ENCODE measurements at regions not wholly inside any gene's neighbourhood (a gene's known extent, or its start where the extent isn't known, plus 50 kb on each side); places are given as distances from the start of the nearest gene placed in this dataset.

DNA sequence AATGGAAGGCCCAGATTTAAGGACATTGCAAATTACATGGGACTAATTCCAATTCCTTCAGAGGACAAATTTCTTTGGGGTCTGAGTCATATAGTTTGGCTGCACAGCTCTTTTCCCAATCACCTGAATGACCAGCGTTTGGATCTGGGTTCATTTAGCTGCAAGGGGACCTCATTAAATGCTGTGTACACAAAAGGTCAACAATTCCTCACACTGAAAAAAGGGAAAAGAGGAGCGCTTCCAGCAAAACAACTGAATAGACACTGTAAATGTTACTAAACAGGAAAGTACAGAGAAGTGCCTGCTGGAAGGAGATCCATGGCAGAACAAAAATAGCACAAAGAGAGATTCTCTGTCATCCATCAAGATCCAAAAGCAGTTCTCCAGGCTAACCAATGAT lies 356.0 kb upstream of the LMCD1 start:
- no peak for TF ChIP-seq CTCF (IDR thresholded peaks at IDR 0.05; ENCODE audit: insufficient read depth, low read length, severe bottlenecking)
- no peak for FAIRE-seq
- H3K36me3 ChIP-seq (ENCODE audit: control insufficient read depth, insufficient read depth, low read length), result no peaks in the 10 kb centered on the region
- no peak for DNase-seq (ENCODE audit: low read depth)
- H3K27me3 ChIP-seq (ENCODE audit: control insufficient read depth, insufficient read depth, low read length), result no peaks in the 10 kb centered on the region
- H3K4me3 ChIP-seq (ENCODE audit: low read depth, low read length), result no peak overlapping the region

- no peak overlapping the region for H3K4me3 ChIP-seq (ENCODE audit: low read depth, low read length)
- DNase-seq (ENCODE audit: low read depth) (no peak), FAIRE-seq (no peak)
- no peaks in the 10 kb centered on the region for H3K36me3 ChIP-seq (ENCODE audit: control insufficient read depth, insufficient read depth, low read length)
- no peak for TF ChIP-seq CTCF (IDR thresholded peaks at IDR 0.05; ENCODE audit: insufficient read depth, low read length, severe bottlenecking)
- H3K27me3 ChIP-seq (ENCODE audit: control insufficient read depth, insufficient read depth, low read length), result no peaks in the 10 kb centered on the region
These were observed 353.9 kb upstream of the LMCD1 start for GRCh38 chr3:8147711-8148110.

DNA sequence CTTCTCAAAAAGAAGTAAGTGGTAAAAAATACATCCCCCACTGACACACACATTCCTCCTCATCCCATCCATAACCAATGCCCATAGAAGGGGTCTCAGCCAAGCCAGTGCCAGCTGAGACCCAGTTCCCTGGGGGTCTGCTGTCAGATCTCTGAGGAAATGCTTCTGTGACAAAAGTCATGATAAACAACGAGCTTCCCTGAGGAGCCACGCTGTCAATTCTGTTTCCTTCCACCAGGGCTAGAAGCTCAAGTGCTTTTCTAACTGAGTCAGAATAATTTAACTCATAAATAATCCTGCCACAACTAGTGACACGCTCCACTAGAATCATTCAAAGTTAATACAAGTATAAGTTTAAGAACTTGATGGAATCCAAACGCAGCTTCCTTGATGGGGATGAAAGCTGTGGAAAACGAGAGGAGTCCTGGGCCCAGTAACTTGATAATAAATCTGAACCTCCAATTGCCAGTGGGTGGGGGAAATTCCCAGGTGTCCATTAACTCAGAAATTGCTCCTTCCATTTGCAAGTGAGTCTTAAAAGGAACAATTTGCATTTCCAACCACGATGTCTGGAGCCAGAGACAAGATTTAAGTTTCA lies 348.7 kb upstream of the LMCD1 start:
- no peak overlapping the region for H3K4me3 ChIP-seq (ENCODE audit: low read depth, low read length)
- TF ChIP-seq CTCF (IDR thresholded peaks at IDR 0.05; ENCODE audit: insufficient read depth, low read length, severe bottlenecking), result no peak
- no peaks in the 10 kb centered on the region for H3K27me3 ChIP-seq (ENCODE audit: control insufficient read depth, insufficient read depth, low read length)
- no peaks in the 10 kb centered on the region for H3K36me3 ChIP-seq (ENCODE audit: control insufficient read depth, insufficient read depth, low read length)
- DNase-seq (ENCODE audit: low read depth) (no peak), FAIRE-seq (no peak)

DNA sequence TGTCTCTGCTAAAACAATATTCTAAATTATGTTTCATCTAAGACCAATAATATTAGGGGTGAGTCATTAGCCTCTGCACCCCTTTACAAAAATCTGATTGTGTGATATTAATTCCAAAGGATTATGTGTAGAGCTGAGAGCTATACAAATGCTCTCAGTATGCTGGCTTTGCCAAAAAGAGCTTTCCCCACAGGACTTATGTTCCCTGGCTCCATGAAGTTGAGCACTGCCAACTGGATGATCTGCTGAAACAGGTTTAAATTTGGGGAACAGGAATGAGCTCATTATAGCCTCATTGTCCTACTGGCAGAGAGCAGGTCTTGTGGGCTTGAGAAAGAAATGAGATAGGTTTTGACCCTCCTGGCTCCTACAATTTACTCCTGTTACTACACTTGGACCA lies 347.8 kb upstream of the LMCD1 start:
- no peak for DNase-seq (ENCODE audit: low read depth)
- no peak for FAIRE-seq
- Histone ChIP-seq H3K36me3 (ENCODE audit: control insufficient read depth, insufficient read depth, low read length) (no peaks in the 10 kb centered on the region), H3K27me3 (ENCODE audit: control insufficient read depth, insufficient read depth, low read length) (no peaks in the 10 kb centered on the region), H3K4me3 (ENCODE audit: low read depth, low read length) (no peak overlapping the region)
- no peak for TF ChIP-seq CTCF (IDR thresholded peaks at IDR 0.05; ENCODE audit: insufficient read depth, low read length, severe bottlenecking)

- FAIRE-seq (no peak), DNase-seq (ENCODE audit: low read depth) (no peak)
- H3K27me3 ChIP-seq (ENCODE audit: control insufficient read depth, insufficient read depth, low read length), result no peaks in the 10 kb centered on the region
- no peak overlapping the region for H3K4me3 ChIP-seq (ENCODE audit: low read depth, low read length)
- no peak for TF ChIP-seq CTCF (IDR thresholded peaks at IDR 0.05; ENCODE audit: insufficient read depth, low read length, severe bottlenecking)
- no peaks in the 10 kb centered on the region for H3K36me3 ChIP-seq (ENCODE audit: control insufficient read depth, insufficient read depth, low read length)
These were observed 347.0 kb upstream of the LMCD1 start for GRCh38 chr3:8154617-8155016.

DNA sequence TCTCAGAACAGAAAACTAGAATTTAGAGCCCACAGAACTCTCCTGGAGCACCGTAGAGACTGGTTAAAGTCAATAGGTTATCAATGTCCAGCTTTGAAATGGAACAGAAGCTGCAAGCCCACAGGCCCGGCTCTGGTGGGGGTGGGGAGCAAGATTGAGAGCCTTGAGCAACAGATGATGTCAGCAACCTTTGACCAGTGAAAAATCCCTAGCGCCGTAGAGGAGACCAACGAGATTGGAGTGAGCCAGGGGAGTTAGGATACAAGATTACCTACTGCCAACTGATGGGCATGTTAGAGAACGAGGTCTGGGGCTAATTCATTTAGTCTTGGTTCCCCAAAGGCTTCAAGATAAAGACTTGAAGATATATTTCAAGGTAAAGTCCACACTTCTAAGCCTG lies 345.5 kb upstream of the LMCD1 start:
- no peaks in the 10 kb centered on the region for H3K27me3 ChIP-seq (ENCODE audit: control insufficient read depth, insufficient read depth, low read length)

More for the DNA sequence above, 345.5 kb upstream of the LMCD1 start:
- no peaks in the 10 kb centered on the region for H3K36me3 ChIP-seq (ENCODE audit: control insufficient read depth, insufficient read depth, low read length)
- H3K4me3 ChIP-seq (ENCODE audit: low read depth, low read length), result no peak overlapping the region
- TF ChIP-seq CTCF (IDR thresholded peaks at IDR 0.05; ENCODE audit: insufficient read depth, low read length, severe bottlenecking), result no peak
- FAIRE-seq, result no peak
- no peak for DNase-seq (ENCODE audit: low read depth)

All from bronchial epithelial cell (primary cell).